ENCODE measurements at regions not wholly inside any gene's neighbourhood (a gene's known extent, or its start where the extent isn't known, plus 50 kb on each side); places are given as distances from the start of the nearest gene placed in this dataset.

GRCh38 chr11:112666253-112666652 lies 295.0 kb upstream of the NCAM1 start:
- intact Hi-C loops (cut with micrococcal nuclease) (no loop called here), dilution Hi-C loops (cut with HindIII; ENCODE audit: low sequenced_read_pairs, unreplicated experiment) (no loop called here), in situ Hi-C loops (cut with MboI; ENCODE audit: low sequenced_read_pairs) (no loop called here)
- no peaks in the 10 kb centered on the region for H3K36me3 ChIP-seq (ENCODE audit: control insufficient read depth, insufficient read depth, low read length)
- no peaks in the 10 kb centered on the region for H4K20me1 ChIP-seq (ENCODE audit: insufficient read depth, low read length)
- no peak overlapping the region for H2BK5ac ChIP-seq (ENCODE audit: low read depth, low read length, poor library complexity, severe bottlenecking)
- no peak overlapping the region for H3K18ac ChIP-seq (ENCODE audit: low read depth, low read length)
- H2AK5ac ChIP-seq (ENCODE audit: low read depth, low read length), result no peak overlapping the region
- no peak overlapping the region for H3K56ac ChIP-seq (ENCODE audit: extremely low read depth, insufficient read depth, low read length)
- no peaks in the 10 kb centered on the region for H3K27me3 ChIP-seq (ENCODE audit: control insufficient read depth, insufficient read depth, low read length)
- no peaks in the 10 kb centered on the region for H3K79me1 ChIP-seq (ENCODE audit: low read depth in 1 of 2, low read length in 2 of 2)
- no peak overlapping the region for H4K8ac ChIP-seq (ENCODE audit: low read depth in 2 of 2, low read length in 2 of 2)
- TF ChIP-seq RAD21 (IDR thresholded peaks at IDR 0.05; ENCODE audit: low read length) (no peak), SMC3 (IDR thresholded peaks at IDR 0.05; ENCODE audit: low read depth, low read length) (no peak), POLR2A (IDR thresholded peaks at IDR 0.05; ENCODE audit: low read depth, low read length) (no peak), MAFK (IDR thresholded peaks at IDR 0.05; ENCODE audit: low read depth, low read length) (no peak), MXI1 (IDR thresholded peaks at IDR 0.05; ENCODE audit: borderline replicate concordance, low read depth, low read length) (no peak), BHLHE40 (IDR thresholded peaks at IDR 0.05; ENCODE audit: low read depth, low read length) (no peak), MAZ (IDR thresholded peaks at IDR 0.05; ENCODE audit: borderline replicate concordance, low read depth, low read length) (no peak), CTCF (conservative IDR thresholded peaks at IDR 0.05; ENCODE audit: low read depth, low read length) (no peak), RCOR1 (IDR thresholded peaks at IDR 0.05; ENCODE audit: insufficient replicate concordance, low read length) (no peak), NFE2L2 (IDR thresholded peaks at IDR 0.05; ENCODE audit: low read depth, low read length) (no peak), USF2 (IDR thresholded peaks at IDR 0.05; ENCODE audit: low read depth, low read length) (no peak), CHD1 (IDR thresholded peaks at IDR 0.05; ENCODE audit: low read depth, low read length) (no peak), CEBPB (IDR thresholded peaks at IDR 0.05; ENCODE audit: low read depth, low read length) (no peak), FOS (IDR thresholded peaks at IDR 0.05; ENCODE audit: low read depth, low read length) (no peak), RFX5 (IDR thresholded peaks at IDR 0.05; ENCODE audit: low read depth, low read length) (no peak)
- TF ChIP-seq, protein P1, sequence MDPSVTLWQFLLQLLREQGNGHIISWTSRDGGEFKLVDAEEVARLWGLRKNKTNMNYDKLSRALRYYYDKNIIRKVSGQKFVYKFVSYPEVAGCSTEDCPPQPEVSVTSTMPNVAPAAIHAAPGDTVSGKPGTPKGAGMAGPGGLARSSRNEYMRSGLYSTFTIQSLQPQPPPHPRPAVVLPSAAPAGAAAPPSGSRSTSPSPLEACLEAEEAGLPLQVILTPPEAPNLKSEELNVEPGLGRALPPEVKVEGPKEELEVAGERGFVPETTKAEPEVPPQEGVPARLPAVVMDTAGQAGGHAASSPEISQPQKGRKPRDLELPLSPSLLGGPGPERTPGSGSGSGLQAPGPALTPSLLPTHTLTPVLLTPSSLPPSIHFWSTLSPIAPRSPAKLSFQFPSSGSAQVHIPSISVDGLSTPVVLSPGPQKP (IDR thresholded peaks at IDR 0.05; ENCODE audit: borderline replicate concordance, low read depth, low read length), result no peak
- H3K4me3 ChIP-seq (ENCODE audit: insufficient read depth, low read depth, low read length), result no peak overlapping the region
- H2BK20ac ChIP-seq (ENCODE audit: low read depth, low read length), result no peak overlapping the region
- BruUV-seq (replicated peaks), result no TSS peak
- no peak overlapping the region for H2AK9ac ChIP-seq (replicated peaks; ENCODE audit: low read depth, low read length, poor library complexity)
- no peaks in the 10 kb centered on the region for H3K4me1 ChIP-seq (ENCODE audit: control insufficient read depth, insufficient read depth, low read length)
- no peak overlapping the region for H3K27ac ChIP-seq (ENCODE audit: insufficient read depth, low read length)
- no peak overlapping the region for H2AFZ ChIP-seq (replicated peaks; ENCODE audit: low read length, poor library complexity)
- no peak overlapping the region for H3K23ac ChIP-seq (ENCODE audit: low read depth, low read length)
- ChIA-PET CTCF (no interaction called here), POLR2A (ENCODE audit: unreplicated experiment) (no interaction called here)
- no peak overlapping the region for H2BK120ac ChIP-seq (ENCODE audit: low read depth, low read length)
- H3K9me3 ChIP-seq (ENCODE audit: control insufficient read depth, insufficient read depth, low read length), result no peaks in the 10 kb centered on the region
- ATAC-seq (ENCODE audit: low read depth) (no peak), DNase-seq (no peak)
- no CpG with 5 or more reads among the region's 1 CpG for WGBS, 2 experiments (ENCODE audit: extremely low coverage in 2 of 2, insufficient read length in 1 of 2)
- H2BK15ac ChIP-seq (ENCODE audit: low read depth, low read length), result no peak overlapping the region
- H3K9ac ChIP-seq (ENCODE audit: low read depth, low read length), result no peak overlapping the region
- H4K91ac ChIP-seq (ENCODE audit: insufficient read depth, low read depth, low read length), result no peak overlapping the region
- H3K4me2 ChIP-seq (ENCODE audit: low read depth, low read length), result no peak overlapping the region
- H3K9me1 ChIP-seq (ENCODE audit: insufficient read depth, low read length), result no peaks in the 10 kb centered on the region
- H3K14ac ChIP-seq (replicated peaks; ENCODE audit: low read depth, low read length), result no peak overlapping the region
- no peak overlapping the region for H3K4ac ChIP-seq (ENCODE audit: low read depth, low read length)
- no peak overlapping the region for H4K5ac ChIP-seq (ENCODE audit: low read depth, low read length)
